GM21723 (cell line): ENCODE measurements at regions not wholly inside any gene's neighbourhood (a gene's known extent, or its start where the extent isn't known, plus 50 kb on each side); places are given as distances from the start of the nearest gene placed in this dataset.

Experiments
- ATAC-seq: cut with Tn5 transposase; IDR thresholded peaks from one replicate; pipeline ENCODE4 v1.9.1; 2021; ENCODE audit warnings: mild to moderate bottlenecking, moderate library complexity; ENCODE audit not compliant: unreplicated experiment

- ATAC-seq, result no peak
Measured at GRCh38 chr6:18667612-18668011, 280.5 kb downstream of the RNF144B start.

GRCh38 chr6:18668994-18669393 is 281.8 kb downstream of the RNF144B start:
- no peak for ATAC-seq

GRCh38 chr6:18672852-18673251 is 285.7 kb downstream of the RNF144B start:
- ATAC-seq, result no peak

GRCh38 chr6:18674346-18674745 is 287.2 kb downstream of the RNF144B start:
- no peak for ATAC-seq

GRCh38 chr6:18675881-18676280 is 288.7 kb downstream of the RNF144B start:
- ATAC-seq, result no peak

- ATAC-seq, result no peak
Measured at GRCh38 chr6:18676548-18676947, 289.4 kb downstream of the RNF144B start.

- no peak for ATAC-seq
Measured at GRCh38 chr6:18680842-18681241, 293.7 kb downstream of the RNF144B start.

GRCh38 chr6:18681832-18682503 is 294.8 kb downstream of the RNF144B start:
- ATAC-seq, result no peak

- ATAC-seq, result no peak
Measured at GRCh38 chr6:18684343-18684742, 297.2 kb downstream of the RNF144B start.

GRCh38 chr6:18692929-18693685 is 306.0 kb downstream of the RNF144B start:
- ATAC-seq, result no peak

- ATAC-seq, result no peak
Measured at GRCh38 chr6:18693881-18694280, 306.7 kb downstream of the RNF144B start.

GRCh38 chr6:18703546-18703945 is 316.4 kb downstream of the RNF144B start:
- ATAC-seq, result no peak

- no peak for ATAC-seq
Measured at GRCh38 chr6:18707714-18708439, 320.7 kb downstream of the RNF144B start.

GRCh38 chr6:18712595-18712994 is 325.4 kb downstream of the RNF144B start:
- no peak for ATAC-seq

GRCh38 chr6:18720075-18720474 is 332.9 kb downstream of the RNF144B start:
- ATAC-seq, result no peak

GRCh38 chr6:18724056-18724455 is 336.9 kb downstream of the RNF144B start:
- ATAC-seq, result no peak

GRCh38 chr6:18725449-18725848 is 338.3 kb downstream of the RNF144B start:
- no peak for ATAC-seq

- no peak for ATAC-seq
Measured at GRCh38 chr6:18733921-18734550, 346.9 kb downstream of the RNF144B start.

GRCh38 chr6:18741741-18742140 is 354.6 kb downstream of the RNF144B start:
- ATAC-seq, result no peak

- ATAC-seq, result no peak
Measured at GRCh38 chr6:18742406-18742805, 355.3 kb downstream of the RNF144B start.

GRCh38 chr6:18746727-18747126 is 359.6 kb downstream of the RNF144B start:
- ATAC-seq, result no peak
